Coronary artery (tissue), 2 donors: ENCODE measurements at regions not wholly inside any gene's neighbourhood (a gene's known extent, or its start where the extent isn't known, plus 50 kb on each side); places are given as distances from the start of the nearest gene placed in this dataset.

Experiments used
- DNase-seq: peaks from one replicate; pipeline ENCODE4 v3.0.0-alpha.2; 2017; ENCODE audit warnings: low spot score
- H3K27ac ChIP-seq, 2 donors: fragments of 200-600 bp; sonication (generic); one replicate each; pipeline ENCODE4 v1.5.1; 2016 to 2019
- H3K4me3 ChIP-seq: fragments of 200-600 bp; sonication (generic); 2 replicates; pipeline ENCODE4 v1.5.1; 2016; ENCODE audit warnings: mild to moderate bottlenecking, moderate library complexity
- TF ChIP-seq, protein P1 (sequence below): fragments of 200-600 bp; sonication (generic); IDR thresholded peaks from one replicate; pipeline ENCODE4 v1.5.1; 2019; ENCODE audit warnings: antibody characterized with exemption

GRCh38 chr20:11651647-11652046 is 266.0 kb upstream of the BTBD3 start:
- TF ChIP-seq, protein P1, sequence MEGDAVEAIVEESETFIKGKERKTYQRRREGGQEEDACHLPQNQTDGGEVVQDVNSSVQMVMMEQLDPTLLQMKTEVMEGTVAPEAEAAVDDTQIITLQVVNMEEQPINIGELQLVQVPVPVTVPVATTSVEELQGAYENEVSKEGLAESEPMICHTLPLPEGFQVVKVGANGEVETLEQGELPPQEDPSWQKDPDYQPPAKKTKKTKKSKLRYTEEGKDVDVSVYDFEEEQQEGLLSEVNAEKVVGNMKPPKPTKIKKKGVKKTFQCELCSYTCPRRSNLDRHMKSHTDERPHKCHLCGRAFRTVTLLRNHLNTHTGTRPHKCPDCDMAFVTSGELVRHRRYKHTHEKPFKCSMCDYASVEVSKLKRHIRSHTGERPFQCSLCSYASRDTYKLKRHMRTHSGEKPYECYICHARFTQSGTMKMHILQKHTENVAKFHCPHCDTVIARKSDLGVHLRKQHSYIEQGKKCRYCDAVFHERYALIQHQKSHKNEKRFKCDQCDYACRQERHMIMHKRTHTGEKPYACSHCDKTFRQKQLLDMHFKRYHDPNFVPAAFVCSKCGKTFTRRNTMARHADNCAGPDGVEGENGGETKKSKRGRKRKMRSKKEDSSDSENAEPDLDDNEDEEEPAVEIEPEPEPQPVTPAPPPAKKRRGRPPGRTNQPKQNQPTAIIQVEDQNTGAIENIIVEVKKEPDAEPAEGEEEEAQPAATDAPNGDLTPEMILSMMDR = no peak
- H3K4me3 ChIP-seq = no peak overlapping the region
- no peak overlapping the region for H3K27ac ChIP-seq
- no peak for DNase-seq

GRCh38 chr20:11652128-11652527 is 265.6 kb upstream of the BTBD3 start:
- DNase-seq = no peak
- TF ChIP-seq, protein P1 = no peak
- H3K4me3 ChIP-seq = no peak overlapping the region

DNA sequence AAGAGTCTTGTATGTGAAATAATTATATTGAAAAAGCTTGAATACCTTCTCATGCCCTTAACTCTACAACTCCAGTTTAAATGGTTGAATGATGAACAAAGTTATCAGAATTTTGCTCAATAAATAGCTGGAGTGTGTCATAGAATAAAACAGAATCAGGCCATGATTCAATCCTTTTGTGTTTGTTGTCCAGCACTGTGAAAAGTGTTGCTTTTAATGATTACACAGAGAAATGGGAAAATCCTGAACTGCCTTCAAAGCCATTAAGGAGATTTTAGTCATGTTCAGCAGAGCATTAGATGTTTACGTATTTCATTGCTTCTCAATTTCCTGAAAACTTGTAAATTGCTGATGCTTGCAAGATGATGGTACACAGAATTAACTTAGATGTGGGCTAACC is 262.9 kb upstream of the BTBD3 start:
- TF ChIP-seq, protein P1 = no peak
- Histone ChIP-seq H3K4me3 (no peak overlapping the region), H3K27ac (no peak overlapping the region)
- no peak for DNase-seq

More at GRCh38 chr20:11652128-11652527, 265.6 kb upstream of the BTBD3 start:
- H3K27ac ChIP-seq = no peak overlapping the region

- no peak overlapping the region for H3K4me3 ChIP-seq
- DNase-seq = no peak
- H3K27ac ChIP-seq = no peak overlapping the region
- TF ChIP-seq, protein P1 = no peak
Observed at GRCh38 chr20:11660673-11661072, 257.0 kb upstream of the BTBD3 start.

GRCh38 chr20:11671015-11671511 is 246.6 kb upstream of the BTBD3 start:
- TF ChIP-seq, protein P1 = no peak
- no peak overlapping the region for H3K4me3 ChIP-seq
- DNase-seq = no peak
- no peak overlapping the region for H3K27ac ChIP-seq

DNA sequence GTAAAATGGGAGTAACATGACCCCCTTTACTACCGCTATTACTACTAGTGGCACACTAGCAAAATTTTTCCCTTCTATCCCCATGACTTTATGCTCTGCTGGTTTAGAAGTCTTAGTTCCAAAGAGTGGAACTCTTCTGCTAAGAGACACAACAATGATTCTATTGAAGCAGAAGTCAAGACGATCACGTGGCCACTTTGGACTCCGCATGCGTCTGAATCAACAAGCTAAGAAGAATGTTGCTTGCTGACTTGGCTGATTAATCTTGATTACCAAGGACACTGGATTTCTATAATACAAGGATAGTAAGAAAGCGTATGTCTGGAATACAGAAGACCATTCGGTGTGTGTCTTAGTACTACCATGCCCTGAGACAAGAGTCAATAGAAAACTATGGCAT is 244.7 kb upstream of the BTBD3 start:
- H3K27ac ChIP-seq = no peak overlapping the region
- H3K4me3 ChIP-seq = no peak overlapping the region
- DNase-seq = no peak
- TF ChIP-seq, protein P1 = no peak

GRCh38 chr20:11675920-11676629 is 241.6 kb upstream of the BTBD3 start:
- TF ChIP-seq, protein P1 = no peak
- DNase-seq = no peak
- Histone ChIP-seq H3K4me3 (no peak overlapping the region), H3K27ac (no peak overlapping the region)
